ENCODE measurements at regions not wholly inside any gene's neighbourhood (a gene's known extent, or its start where the extent isn't known, plus 50 kb on each side); places are given as distances from the start of the nearest gene placed in this dataset.

DNA sequence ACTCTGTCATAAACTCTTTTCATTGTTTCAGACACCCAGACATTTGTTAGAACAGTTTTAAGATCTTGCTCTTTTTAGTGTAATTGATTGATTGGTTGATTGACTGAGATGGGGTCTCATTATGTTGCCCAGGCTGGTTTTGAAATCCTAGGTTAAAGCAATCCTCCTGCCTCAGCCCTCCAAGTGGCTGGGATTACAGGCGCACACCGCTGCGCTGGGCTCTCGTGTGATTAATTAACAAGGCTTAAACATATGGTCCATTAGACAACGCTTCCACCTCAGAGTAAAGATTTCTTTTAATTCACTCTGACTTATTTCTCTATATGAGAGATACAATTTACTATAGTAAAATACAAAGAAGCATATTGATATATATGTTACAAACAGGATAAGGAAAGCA, 114.0 kb upstream of the C2CD4B start:
- TF ChIP-seq CTCF (IDR thresholded peaks at IDR 0.05; ENCODE audit: poor library complexity, severe bottlenecking): no peak
- TF ChIP-seq EP300 (conservative IDR thresholded peaks at IDR 0.05; ENCODE audit: poor library complexity, severe bottlenecking): no peak
